GM21447 (cell line): ENCODE measurements at regions not wholly inside any gene's neighbourhood (a gene's known extent, or its start where the extent isn't known, plus 50 kb on each side); places are given as distances from the start of the nearest gene placed in this dataset.

Source experiments
- ATAC-seq: cut with Tn5 transposase; IDR thresholded peaks from one replicate; pipeline ENCODE4 v1.9.1; 2021; ENCODE audit not compliant: unreplicated experiment

DNA sequence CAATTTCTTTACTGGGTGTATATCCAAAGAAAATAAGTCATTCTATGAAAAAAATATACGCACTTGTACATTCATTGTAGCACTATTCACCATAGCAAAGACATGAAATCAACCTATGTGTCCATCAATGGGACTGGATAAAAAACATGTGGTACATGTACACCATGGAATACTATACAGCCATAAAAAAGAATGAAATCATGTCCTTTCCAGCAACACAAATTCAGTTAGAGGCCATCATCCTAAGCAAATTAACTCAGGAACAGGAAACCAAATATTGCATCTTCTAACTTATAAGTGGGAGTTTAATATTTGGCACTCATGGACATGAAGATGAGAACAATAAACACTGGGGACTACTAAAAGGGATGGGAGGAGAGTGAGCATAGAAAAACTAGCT lies 325.7 kb downstream of the TGFB2 start:
- ATAC-seq: no peak

DNA sequence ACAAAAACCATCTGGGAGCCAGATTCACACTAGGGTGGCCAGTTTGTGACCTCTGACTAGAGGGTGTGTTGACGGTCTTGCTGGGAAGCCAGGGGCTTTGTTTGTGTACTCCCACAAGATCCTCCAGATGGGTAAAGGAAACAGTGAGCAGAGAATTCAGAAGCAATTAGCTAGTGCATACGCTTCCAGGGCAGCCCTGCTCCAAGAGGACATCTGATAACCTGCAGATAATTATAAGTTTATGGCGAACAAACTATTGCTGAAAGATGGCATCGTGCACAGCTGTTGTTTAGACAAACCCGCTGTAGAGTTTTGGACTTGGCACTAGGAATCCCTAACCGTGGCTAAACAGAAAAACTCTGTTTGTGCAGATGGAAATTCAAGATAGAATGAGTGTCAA lies 326.4 kb downstream of the TGFB2 start:
- no peak for ATAC-seq

DNA sequence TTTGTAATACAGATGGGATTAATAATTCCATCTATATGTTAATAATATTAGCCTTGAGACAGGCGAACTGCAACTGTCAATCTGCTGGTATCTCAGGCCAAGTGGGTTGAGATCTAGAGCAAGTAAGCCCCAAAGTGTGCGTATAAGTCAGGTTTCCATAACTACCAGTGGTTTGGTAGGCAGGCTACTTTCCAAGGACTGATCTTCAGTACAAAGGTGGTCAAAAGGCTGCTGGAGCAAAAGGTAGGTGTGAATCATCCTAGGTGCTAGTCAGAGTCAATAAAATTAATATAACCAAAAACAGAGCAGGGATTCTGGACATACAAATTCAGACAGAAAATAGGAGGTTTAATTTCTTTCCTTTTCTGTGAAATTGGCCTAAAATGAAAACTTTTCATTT lies 328.0 kb downstream of the TGFB2 start:
- no peak for ATAC-seq

DNA sequence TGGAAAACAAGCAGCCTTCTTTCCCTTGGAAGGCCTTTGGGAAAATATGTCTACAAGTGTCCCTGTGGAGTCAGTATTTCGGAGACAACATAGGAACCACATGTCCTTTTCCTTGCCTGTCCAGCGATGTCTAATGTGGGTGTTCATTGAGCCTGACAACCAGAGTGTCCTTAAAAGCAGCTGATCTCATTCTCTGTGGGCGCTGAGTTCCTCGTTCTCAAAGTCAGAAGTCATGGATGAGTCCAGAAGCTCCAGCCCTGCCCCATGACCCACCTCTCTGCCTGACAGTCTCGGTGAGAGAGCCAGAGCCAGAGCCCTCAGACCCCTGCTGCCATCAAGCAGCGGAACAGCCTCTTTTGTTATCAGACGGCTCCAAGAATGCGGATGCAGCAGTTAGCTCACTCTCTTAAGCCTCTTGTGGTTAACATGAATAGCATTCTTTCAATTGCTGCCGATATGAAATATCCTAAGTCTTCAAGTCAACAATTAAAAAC lies 329.2 kb downstream of the TGFB2 start:
- ATAC-seq: no peak

DNA sequence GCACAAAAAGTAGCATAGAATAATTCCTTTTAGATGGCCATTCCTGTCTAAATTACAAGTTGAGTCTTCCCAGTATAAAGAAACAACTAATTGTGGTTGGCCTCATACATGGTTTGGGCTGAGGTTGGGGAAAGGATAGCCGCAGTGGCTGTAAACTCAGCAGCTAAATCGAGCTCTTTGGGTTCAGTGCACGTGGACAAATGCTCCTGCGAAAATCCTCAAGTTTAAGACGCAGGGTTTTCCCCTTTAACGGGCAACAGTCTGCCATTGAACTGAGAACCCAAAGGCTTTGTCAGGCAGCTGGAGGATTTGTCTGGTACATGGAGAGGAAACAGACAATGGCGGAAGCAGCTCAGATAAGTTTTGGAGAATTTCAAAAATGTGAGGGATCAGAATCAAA lies 331.9 kb downstream of the TGFB2 start:
- ATAC-seq: no peak

DNA sequence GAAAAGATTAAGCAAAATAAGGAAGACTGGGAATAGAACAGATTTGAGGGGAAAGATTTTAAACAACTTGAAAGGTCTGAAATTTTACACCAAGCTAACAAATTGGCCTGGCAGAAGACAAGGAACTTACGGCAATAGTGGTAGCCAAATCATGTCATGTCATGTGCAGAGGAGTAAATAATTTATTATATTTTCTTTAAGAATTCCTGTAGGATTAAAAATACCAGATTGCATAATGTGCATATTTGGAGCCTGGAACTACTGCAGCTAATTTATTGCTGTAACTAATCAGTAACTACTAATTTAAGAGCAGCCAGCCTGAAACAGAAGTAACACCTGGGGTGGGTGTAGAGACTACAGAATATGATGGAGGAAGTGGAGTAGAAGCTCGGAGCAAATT lies 334.3 kb downstream of the TGFB2 start:
- ATAC-seq: no peak

DNA sequence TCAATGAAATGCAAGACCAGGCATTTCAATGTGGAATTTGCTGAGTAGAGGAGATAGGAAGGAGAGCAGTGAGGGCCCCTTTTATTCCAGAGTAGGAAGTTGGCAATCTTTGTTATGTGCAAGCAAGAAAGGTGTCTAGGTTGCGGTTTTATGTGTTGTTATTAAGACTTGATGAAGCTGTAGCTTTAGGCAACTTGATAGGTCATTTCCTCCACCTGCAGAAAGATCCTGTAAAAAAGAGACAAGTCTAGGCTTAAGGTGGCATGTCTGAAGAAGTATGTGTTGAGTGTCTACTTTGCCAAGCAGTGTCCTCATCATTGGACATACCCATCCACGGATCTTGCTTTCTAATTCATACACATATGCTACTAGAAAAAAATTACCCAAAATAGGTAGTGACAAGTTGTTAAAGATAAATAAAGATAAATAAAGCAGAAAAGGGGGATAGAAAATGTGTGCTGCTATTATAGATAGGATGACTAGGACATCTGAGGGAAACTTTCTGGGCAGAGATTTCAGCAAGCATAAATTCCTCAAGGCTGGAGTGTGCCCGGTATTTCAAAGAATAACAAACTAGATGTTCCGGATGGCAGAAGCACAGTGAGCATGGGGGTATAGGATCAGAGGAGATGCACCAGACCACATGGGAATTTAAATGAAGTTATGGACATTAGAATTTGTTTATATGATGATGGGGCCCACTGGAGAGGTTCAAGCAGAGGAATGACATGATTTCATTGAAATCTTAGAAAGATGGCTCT lies 335.0 kb downstream of the TGFB2 start:
- no peak for ATAC-seq

DNA sequence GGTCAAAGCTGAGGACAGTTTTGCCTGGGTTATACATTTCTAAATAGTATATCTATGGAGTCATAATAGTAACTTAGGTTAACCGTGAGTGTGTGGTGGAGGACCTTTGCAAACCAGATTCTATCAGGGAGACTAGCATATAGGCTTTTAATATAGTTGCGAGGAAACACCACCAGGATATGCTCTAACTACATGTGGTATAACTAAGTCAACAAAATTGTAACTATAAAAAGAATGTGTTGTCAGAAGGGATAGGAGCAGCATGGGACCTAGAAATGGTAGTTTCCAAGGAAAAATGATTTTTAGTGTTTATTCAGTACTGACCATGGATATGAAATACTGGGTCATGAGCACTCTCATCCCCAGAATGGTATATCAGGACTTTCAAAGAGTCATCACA lies 338.1 kb downstream of the TGFB2 start:
- no peak for ATAC-seq

DNA sequence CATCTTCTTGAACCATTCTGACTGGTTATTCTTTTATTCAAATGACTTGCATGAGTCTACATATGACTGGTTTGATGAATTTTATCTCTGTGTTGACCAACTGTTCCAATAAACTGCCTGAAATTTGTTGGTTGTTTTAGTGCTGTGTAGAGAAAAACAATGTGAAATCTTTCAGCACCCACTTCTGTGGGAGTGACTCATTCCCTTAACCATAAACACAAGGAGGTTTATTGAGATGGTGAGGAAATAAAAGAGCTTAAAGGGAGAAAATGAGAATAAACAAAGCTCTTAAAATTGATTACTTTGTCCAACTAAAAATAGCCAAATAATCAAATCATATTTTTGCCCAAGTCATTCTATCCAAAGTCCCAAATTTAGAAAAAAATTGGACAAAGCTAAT lies 341.1 kb downstream of the TGFB2 start:
- no peak for ATAC-seq

DNA sequence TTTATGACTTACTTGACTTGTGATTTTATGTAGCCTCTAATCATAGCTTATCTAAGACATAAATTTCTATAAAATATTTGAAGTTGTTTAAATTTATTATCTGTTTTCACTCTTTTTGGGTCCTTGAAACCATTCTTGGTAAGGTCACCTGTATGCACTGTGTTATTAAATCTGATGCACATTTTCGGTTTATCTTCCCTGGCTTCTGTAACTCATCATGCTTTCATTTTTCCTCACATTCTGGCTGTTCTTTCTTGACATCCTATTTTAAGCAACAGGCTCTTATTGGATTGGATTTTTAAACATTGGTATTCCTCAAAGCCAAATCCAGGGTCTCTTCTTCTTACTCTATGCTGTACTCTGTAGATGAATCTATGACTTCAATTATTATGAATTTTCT lies 341.6 kb downstream of the TGFB2 start:
- no peak for ATAC-seq

DNA sequence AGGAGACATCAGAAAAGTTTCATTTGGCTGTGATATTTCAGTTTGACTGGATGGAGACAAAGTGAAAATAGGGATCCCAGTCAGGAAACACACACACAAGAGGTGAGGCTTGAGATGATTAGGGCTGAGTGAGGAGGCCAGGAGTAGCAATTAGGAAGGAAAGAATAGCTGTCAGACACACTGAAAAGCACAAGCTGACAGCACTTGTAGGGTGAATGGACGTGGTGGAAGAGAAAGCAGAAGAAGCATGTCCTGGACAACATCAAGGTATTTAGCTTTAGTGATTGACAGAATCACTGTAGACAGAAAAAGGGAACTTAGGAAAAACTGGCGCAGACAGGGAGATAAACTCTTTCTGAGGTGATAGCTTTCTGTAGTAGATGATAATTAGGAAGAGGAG lies 347.7 kb downstream of the TGFB2 start:
- no peak for ATAC-seq

DNA sequence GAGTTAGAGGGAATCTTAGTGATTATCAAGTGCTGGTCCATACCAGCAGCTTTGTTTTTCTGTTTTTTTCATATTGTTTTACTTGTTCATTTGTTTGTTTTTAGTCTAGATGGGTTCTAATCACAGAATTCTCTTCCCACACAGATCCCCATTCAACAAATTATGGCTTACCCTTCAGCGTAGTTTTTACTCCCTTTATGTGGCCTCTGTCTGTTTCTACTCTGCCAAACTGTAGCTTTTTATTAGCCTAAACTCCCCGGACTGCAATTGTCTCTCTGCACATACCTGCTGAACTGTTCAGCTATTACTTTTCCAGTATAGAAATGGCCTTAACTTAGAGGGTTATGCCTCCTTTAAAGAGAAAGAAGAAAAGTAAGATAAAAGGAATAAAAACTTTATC lies 348.5 kb downstream of the TGFB2 start:
- ATAC-seq: no peak

DNA sequence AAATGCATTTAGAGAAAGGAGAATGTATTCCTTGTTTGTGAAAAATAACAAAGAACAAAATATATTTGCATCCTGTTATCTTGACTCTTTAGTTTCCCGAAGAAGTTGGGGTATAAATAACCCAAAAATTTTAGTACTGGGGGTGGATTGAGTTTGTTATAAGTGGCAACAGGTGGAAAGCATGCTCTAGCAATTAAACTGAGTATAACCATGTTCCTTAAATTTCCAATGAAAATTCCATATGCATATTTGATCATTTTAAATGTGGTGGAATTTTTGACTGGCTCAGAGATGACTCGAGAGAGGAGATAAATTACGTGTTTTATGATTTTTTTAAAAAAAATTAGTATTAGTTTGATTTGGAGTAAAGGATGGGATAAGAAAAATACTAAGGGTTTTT lies 348.9 kb downstream of the TGFB2 start:
- no peak for ATAC-seq

DNA sequence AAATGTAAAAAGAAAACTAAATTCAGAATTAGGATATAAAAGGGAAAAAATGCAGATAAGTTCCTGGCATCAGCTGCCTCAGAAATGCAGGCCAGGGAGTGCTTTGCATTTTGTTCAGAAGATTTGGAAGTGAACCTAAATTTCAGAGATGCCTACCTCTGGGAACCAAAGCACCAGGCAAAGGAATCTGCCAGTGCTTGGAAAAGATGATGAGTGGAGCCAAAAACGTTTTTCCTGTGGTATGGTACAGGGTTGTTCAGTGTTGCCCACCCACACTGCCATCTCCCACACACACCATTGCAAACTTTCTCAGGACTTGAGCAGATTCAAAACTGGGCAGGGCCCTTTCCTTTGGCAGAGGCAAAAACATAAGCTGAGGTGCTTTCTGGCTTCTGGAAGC lies 349.5 kb downstream of the TGFB2 start:
- no peak for ATAC-seq

DNA sequence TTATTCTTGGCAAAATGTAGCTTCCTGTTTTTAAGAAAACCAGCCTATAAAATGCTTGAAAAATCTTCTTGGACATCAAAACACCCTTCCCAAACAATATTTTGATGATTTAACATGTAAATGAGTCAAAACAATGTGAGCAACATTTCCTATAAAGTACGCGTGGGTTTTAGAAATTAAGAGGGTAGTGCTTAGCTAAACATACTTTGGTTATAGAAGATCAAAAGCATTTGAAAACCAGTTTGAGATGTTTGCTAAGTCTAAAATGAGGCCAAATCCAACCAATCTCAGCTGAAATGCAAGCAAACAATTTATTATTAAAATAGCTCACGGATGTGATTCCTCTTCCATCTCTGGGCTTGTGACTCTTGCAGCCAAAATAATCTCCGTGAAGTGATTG lies 350.4 kb downstream of the TGFB2 start:
- ATAC-seq: no peak

DNA sequence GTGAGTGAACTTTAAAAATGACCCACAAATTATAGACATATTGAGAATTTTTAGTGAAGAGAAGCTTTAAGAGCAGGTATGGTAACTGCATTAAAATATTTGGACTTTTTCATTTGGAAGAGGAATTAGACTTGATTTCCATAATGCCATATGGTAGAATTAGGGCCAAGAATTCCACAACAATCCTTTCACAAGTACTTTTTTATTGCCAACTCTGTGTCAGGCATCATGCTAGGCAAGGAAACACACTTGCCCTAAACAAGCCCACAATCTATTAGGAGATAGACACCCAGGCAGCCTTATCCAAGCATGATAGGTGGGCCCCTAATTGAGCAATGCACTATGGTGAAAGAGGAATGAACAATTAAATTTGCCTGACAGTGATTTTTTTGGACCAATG lies 353.0 kb downstream of the TGFB2 start:
- no peak for ATAC-seq

DNA sequence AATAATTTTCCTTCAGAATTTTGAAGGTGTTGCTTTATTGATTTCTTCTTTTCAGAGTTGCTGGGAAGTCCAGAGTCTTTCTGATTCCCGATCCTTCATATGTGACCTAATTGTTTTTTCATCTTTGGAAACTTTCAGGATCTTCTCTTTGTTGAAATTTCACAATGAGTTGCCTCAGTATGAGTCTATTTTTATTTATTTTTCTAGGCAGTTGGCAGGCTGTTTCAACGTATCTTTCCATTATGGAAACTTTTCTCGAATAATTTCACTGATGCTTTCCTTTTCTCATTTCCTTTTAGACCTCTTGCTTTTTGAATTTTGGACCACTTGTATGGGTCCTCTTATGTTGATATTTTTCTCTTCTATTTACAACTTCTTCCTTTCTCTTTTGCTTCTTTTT lies 354.3 kb downstream of the TGFB2 start:
- no peak for ATAC-seq

DNA sequence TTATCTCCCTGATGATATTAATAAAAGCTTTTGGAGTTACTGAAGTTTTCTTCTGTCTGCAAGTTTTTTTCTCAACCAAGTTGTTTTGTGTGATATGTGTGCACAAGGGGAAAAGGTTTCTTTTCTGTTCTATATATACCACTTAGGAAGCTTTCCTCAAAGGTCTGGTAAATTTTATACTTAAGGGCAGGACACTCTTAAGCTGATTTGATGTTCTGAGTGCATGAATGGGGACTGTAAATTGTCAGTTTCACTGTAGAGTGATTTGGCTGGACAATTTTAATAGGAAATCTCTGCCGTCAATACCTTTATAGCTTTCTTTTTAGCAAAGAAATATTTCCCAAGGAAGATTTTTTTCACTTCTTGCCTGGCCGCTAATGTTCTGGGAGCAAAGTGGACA lies 354.7 kb downstream of the TGFB2 start:
- ATAC-seq: no peak

DNA sequence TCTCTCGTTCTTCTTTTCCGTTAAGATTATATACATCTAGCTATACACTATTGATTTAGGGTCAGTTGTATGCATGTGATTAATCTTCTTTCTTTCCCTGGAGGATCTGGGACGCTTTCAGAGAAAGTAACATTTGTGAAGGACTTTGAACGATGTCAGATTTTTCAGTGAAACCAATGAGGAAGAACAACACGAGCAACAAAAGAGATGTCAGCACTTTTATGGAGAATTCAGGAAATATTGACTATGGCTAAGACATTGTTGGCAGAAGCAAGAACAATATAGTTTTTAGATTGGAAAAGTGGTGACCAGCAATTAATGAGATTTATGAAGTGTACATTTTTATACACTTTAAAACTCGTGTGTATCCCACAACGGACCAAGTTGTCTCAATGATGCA lies 355.5 kb downstream of the TGFB2 start:
- ATAC-seq: no peak

DNA sequence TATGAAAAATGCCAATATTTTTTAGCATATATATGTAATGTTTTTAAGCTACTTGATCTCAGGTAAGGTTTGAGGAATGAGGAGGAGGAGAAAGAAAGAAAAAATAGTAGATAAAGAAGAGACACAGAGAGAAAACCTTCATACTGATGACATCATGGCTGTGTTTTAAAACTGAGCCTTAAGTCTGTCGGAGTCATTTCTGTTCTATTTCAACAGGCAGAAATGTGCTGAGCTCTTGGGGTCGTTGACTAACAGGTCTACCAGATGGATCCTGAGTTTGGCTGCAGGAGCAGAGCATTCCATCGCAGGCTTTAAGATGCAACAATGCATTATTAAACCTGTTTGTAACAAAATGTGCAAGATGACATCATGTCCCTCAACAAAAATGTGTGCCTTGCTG lies 356.0 kb downstream of the TGFB2 start:
- no peak for ATAC-seq

DNA sequence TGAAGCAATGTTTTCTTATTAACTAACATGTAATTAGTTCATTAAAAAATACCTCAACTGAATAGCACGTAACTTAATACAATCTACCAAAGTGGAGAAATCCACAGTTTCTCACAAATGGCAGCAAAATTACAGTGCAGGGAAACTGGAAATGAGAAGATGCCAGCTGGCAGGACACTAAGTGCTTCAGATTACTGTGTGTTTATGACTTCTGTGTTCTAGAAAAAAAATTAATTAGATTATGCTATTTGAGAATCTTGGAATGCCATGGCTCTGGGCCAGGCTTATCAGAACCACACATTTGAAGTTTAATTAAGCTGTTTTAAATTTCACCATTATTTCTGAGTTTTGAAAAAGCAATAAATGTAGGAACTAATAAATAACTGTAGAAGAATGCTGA lies 357.6 kb downstream of the TGFB2 start:
- no peak for ATAC-seq

DNA sequence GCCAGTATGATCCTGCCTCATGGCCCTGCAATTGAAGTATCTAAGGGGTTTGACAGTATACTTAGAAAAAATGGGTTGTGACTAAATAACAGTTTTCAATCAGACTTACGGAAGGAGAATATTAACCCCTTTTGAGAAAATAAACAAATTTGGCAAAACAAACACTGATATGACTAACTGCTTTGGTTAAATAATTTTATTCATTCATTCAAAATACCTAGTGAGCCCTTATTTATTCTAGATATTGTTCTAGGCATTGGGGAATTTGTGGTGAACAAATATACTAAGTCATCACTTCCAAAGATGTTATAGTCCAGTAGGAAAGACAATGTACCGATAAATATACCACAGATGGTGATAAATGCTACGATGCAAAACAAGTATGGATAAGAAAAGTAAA lies 358.7 kb downstream of the TGFB2 start:
- no peak for ATAC-seq

DNA sequence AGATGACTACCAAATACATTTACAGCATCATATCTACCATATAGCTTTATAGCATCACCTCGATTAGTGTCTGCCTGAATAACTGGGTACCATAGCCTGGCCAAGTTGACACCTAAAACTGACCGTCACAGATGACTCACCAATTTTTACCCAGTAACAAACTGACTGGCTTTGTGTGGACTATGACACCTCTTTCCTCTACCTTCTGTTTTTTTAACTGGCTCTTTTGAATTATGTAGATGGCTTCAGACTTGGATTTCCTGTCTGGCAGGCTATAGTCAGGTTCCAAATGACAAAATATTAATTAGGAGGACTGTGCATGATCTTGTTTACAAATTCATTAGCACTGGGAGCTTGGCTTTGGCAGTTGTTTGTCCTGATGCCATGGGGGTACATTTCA lies 360.3 kb downstream of the TGFB2 start:
- no peak for ATAC-seq
